HT1080 (cell line): ENCODE measurements at regions not wholly inside any gene's neighbourhood (a gene's known extent, or its start where the extent isn't known, plus 50 kb on each side); places are given as distances from the start of the nearest gene placed in this dataset.
A peak's percentile ranks its signal among the peaks of the same experiment; 100 is the strongest.

ENCODE experiments used
- DNase-seq: peaks from one replicate; pipeline ENCODE4 v3.0.0-alpha.2; 2015; ENCODE audit warnings: low read depth

DNA sequence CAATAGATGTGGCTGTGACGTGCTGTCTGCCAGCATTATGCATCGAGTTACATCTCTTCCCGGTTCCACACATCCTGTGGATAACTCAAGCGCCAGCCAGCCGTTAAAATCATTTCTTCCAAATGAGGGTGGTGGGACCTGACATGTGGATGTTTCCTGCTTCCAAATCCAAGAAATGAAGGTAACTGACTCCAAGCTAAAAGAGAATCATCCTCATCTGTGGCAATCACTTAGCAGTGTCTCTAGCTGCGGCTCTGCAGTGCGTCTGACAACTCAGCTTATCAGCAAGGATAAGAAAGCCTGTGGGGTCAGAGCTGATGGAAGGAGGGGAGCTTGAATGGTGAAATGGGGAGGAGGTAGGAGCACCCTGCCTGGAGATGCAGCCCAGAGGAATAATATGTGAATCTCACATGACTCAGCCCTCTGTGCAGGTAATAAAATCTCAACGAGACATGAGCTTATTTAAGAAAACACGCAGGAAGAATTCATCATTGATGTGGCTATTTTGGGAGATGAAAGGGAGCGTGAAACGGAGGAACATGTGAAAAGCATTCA lies 382.2 kb upstream of the TRIB2 start:
- no peak for DNase-seq

DNA sequence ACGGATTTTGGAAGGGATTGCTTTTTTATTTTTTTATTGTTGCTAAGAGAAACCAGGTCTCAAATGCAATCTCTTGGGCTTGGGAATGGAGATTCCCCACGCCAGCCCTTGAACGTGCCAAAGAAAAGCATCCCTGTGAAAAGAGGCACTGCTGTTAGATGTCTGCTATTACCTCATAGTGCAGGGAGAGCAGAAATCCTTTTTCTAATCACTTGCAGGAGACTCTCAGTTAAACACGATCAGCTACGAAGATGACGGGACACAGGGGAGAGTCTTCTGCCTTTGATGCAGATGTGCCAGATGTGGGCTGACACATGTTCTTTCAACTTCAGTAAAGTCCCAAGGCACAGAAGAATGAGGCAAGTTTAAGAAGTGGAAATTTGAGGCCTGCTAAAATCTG lies 381.6 kb upstream of the TRIB2 start:
- DNase-seq: no peak

DNA sequence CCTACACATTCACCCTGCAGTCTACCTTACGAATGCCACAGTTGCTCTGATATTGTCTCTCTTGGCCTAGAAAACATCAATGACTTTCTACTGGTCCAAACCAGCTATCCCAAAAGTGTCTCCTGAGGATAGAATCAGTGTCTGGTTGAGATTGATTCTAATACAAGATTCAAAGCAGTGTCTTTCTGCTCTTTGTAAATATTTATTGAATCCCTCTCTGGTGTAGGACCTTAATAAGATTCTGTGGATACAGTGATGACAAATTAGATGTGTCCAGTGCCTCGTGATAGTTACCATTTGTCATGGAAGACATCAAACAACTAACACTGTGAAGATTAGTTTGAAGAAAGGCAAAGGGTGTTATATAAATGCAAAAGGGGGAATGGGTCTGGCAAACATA lies 380.7 kb upstream of the TRIB2 start:
- DNase-seq: no peak

DNA sequence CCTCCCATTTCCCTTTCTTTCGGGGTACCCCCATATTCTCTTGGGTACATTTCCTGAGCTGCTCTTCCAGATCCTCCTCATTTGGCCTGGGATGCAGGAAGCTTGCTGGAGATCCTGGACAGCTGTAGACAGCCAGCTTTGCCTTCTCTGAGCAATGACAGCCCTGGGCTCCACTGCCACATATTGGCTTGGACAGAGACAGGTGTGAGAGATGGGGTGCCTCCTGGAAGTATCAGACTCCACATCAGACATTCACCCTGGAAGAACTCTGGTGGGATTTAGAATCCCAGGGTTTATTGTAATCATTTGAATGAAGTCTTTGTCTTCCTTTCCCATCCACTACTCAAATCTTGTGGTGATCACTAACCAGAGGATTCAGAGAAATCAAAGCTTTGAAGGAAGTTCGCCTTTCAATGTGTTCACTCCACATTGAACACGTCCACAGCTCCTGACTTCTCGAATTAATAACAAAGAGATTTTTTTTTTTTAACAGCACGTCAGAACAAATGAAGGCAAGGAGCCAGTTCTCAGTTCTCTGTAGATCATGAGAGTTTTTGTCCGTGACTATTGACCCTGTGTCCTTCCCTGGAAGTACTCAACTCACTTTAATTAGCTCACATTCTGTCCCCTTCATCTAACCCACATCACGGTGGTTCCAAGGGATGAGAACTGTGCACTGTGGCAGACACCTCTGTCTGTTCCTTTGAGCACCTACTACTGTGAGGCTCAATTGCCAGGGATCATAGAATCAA lies 377.6 kb upstream of the TRIB2 start:
- no peak for DNase-seq

DNA sequence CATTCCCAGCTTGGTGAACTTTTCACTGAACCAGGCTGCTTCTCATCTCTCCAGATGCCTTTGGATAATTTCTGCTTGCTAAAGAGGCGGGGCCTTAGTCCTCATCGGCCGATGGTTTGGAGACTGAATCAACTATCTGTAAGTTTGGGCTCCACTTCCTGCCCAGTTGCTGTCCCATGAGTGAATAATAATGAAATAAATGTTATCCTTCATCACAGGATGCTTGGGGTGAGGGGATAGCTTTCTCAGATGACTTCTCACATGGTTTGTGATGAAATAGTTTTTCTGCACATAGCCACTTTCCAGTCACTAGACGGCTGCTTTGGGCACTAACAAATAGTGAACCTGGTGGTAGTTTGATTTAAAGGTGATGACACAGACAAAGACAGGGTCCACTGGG lies 376.6 kb upstream of the TRIB2 start:
- DNase-seq: peak; percentile 46

DNA sequence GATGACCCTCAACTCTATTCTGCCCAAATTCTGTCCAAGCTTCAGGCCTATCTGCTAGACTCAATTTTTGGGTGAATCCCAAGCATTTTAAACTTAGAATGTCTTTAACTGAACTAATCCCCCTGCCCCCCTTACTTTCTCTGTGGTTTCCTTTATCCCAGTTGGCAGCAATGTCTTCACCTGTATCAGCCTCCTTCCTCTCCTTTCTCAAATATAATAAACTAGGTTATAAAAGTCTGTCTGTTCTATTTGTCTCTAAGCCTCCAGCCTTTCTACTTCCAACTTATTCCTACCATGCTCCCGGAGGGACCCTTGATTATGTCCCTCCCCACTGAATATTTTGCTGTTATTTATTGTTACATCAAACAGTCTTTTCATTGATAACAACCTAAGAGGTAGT lies 375.5 kb upstream of the TRIB2 start:
- no peak for DNase-seq

DNA sequence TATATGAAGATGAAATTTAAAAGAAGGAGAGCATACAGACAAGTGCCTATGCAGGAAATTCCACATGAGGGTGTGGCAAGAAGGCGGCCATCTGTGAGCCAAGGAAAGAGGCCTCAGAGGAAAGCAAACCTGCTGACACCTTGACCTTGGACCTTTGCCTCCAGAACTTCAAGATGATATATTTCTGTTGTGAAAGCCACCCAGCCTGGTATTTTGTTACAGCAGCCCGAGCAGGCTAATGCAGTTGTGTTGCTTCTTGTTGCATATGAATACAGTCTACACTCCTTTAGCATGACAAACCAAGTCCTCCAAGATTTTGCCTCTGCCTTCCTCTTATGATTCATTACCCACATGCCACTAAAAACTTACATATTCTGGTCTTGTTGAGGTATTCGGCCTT lies 374.8 kb upstream of the TRIB2 start:
- DNase-seq: peak; percentile 38

DNA sequence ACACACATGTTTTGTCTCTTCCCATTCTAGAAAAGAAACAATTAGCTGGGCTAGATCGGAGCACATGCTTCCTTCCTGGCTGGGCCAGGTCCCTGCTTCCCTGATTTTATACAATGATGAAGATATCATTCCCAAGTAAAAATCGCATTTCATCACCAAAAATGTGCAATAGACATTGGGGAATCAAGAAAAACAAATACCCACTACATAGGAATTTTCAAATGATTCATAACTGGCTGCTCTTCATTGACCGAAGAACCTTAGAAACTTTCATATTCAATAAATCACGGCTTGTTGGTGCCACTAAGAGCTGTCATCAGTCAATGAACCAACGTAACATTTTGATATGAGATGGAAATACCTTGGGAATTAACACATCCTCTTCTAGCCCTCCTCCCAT lies 373.6 kb upstream of the TRIB2 start:
- DNase-seq: no peak

DNA sequence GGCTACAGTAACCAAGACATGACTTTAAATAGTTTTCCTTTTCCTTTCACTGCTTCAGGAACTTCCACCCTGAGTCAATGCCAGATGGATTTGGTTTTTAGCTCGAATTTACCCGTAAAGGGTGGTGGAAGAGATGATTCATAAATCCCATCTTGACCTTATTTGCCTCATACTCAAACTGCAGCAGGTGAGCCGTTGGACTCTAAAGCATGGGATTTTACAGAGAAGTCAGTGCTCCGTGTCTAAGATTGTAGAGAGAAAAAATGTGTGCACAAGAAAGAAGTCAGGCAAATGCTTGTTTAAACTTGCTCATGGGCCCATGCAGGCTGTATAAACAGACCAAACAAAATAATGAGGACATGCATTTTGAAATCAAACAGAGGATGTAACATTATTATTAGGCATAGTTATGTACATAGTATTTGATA lies 369.7 kb upstream of the TRIB2 start:
- DNase-seq: peak; percentile 46

DNA sequence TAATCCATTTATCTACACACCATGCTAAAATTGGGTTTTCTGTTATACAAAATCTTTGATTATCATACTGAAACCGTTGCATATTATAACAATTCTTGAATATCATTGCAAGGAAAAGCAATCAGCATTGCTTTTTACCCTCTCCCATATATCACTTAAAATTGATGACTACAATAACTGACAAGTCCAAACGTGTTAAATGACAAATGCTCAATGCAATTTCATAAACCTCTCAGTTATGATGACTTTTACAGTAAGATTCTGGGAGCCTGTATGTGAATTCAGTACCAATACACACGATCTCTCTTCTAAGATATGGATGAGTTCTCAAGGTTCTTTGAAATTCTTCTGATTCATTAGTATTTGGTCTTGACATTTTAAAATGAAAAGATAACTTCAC lies 368.5 kb upstream of the TRIB2 start:
- DNase-seq: no peak

DNA sequence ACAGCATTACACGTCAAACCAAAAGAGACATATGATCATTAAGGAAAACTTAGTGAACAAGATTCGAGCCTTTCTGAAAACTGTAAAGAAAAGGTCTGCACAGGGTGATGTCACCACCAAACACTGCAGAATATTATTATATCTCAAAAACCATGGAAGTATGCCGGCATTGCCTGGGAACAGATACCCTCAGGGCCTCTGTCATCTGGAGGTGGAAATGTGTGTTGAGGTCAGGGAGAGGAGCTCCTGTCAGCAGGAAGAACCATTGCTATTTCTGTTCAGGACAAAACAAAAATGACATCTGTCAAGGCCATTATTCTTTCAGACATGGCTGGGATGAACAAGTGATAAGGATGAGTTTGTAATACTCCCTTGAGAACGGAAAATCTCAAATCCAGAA lies 365.9 kb upstream of the TRIB2 start:
- no peak for DNase-seq

DNA sequence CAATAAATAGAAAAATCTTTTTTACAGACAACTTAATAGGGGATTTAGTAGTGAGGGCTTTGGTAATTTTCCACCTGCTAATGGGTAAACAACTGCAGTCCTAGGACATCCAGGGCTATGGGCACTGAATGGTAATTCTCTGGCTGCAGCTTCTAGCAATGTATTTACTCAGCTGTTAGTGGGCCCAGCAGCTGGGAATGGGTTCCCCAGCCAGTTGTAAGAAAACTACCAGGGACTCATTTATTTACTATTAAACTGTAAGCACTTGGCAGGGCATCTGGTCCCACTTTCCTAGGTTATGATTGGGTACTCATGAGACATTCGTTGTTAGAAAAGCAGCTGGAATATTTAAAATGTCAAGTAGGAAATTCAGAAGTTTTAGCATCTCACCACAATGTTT lies 363.8 kb upstream of the TRIB2 start:
- DNase-seq: no peak

DNA sequence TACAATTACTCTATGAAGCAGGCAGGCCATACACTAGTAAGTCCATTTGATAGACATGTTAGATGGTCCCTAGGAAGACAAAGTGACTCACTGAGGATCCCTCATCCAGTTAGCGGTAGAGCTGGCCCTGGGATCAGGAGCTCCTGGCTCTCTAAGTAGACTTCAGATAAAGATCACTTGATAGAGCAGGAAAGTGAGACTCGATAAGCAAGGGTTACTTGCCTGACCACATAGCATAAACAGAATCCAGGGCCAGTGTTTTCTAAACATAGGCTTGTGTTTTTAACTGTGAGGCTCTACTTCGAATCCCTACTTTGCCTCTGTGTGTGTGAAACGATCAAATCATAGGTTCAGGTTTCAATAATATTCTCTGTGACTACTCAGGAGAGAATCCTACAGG lies 355.2 kb upstream of the TRIB2 start:
- DNase-seq: no peak

DNA sequence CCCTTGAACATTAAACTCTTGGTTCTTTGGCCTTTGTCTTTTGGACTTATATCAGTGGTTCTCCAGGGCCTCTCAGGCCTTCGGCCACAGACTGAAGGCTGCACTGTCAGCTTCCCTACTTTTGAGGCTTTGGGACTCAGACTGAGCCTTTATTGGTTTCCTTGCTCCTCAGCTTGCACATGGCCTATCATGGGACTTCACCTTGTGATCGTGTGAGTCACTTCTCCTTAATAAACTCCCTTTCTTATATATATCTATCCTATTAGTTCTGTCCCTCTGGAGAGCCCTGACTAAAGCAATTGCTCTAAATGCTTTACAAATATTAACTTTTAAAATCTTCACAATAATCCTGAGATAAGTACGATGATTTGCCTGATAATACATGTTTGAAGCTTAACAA lies 353.6 kb upstream of the TRIB2 start:
- DNase-seq: peak; percentile 21

DNA sequence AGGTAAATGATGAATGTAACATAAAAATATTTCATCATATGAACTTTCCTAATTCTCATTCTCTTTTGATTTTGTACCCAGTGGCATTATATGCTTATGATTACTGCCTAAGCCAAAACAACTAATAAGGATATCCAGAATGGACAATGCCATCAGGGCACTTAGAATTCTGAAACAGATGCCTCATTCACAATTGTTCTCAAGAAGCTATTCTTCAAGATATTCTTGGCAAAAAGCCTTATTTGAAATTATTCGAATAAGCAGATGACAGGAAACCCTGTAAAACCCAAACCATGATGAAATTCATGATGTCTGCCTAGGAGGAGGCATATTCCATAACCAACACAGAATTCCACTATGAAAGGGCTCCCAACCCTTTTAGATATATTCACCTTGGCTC lies 353.2 kb upstream of the TRIB2 start:
- no peak for DNase-seq

DNA sequence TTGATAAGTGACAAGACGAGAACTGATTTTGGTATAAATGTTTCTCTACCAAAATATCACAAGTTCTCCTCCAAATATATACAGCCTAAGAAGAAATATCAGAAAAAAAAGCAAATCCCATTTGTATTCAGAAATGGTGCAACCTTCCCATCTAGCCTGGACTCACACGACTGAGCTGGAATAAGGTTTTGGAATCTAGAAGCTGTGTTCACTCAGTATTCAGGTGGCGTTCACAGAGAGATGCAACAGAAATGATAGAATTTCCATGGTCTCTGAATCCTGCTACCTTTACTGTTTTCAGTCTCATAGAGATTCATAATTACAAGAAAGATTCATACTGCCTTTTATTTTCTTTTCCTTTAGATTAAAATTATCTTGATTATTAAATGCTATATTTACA lies 347.2 kb upstream of the TRIB2 start:
- DNase-seq: no peak

DNA sequence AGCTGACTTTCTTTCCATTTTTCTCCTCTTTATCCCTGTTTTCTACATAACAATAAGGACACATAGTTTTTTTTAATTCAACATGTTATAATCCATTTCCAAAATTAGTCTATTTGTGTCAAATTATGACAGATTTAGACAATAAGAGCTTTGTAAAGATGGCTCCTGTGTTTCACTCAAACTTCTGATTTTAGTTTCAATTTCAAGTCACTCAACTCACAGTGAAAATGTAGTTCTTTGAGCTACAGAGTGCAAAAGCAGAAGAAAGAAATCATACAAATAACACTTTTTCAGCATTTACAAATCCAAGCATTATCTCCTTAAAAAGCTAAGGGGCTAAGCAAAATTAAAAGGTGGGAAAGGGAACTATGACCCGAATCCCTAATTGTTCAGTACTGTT lies 340.7 kb upstream of the TRIB2 start:
- no peak for DNase-seq

DNA sequence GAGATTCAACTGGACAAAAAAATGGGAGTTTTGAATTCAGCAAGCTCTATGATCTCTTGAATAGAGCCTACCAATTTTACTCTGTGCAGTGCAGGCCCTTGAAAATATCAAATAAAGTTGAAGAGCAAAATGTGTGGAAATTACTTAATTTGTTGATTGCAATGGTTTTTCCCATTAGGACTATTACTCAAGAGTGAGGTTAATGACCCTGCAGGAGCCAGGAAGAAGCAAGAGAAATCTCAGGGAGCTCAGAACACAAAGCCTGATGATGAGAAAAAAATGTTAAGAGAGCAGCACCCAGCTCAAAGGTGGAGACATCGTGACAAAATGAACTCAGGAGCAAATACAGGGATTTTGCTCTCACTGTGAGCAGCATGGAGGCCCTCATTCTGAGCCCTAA lies 337.6 kb upstream of the TRIB2 start:
- no peak for DNase-seq

DNA sequence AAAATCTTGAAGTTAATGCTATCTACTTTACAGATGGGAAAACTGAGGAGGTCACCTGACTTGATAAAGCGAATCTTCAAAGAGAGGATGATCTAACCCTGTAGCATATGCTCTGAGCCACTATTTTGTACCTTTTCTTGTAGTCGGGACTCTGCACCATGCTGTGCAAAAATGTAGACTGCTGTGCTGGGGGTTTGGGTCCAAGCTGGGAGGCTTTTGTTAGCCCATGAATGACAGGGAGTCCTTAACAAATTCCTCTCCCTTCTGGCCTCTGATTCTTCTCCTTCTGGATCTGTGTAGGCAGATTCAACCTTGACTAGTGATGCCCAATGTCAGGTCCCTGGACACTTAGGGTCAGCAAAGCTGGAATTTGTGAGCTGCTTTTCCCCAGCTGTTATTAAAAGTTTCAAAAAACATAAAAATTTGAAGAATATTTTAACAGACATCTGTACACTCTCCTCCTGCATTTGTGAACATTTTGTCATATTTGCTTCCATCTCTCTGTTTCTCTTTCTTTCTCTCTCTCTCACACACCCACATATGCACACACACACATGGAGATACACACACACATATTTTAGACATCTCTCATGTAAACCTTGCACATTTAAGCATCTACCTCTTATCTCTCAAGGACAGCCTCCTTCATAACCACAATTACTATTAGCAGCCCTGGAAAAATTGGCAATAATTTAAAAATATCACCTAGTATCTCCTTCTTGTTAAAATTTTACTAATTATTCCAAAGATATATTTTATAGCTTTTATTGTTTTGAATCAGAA lies 335.0 kb upstream of the TRIB2 start:
- no peak for DNase-seq

DNA sequence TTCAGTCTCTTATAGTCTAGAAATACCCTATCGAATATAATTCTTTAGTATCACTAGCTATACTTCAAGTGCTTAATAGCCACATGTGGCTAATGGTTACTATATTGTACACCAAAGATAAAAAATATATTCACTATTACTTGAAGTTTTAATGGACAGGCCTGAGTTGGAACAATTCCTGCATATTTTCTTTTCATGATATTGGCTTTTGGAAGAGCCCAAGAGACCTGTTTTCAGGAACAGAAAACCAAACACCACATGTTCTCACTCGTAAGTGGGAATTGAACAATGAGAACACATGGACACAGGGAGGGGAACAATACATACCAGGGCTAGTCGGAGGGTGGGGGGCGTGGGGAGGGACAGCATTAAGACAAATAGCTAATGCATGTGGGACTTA lies 334.4 kb upstream of the TRIB2 start:
- DNase-seq: no peak

DNA sequence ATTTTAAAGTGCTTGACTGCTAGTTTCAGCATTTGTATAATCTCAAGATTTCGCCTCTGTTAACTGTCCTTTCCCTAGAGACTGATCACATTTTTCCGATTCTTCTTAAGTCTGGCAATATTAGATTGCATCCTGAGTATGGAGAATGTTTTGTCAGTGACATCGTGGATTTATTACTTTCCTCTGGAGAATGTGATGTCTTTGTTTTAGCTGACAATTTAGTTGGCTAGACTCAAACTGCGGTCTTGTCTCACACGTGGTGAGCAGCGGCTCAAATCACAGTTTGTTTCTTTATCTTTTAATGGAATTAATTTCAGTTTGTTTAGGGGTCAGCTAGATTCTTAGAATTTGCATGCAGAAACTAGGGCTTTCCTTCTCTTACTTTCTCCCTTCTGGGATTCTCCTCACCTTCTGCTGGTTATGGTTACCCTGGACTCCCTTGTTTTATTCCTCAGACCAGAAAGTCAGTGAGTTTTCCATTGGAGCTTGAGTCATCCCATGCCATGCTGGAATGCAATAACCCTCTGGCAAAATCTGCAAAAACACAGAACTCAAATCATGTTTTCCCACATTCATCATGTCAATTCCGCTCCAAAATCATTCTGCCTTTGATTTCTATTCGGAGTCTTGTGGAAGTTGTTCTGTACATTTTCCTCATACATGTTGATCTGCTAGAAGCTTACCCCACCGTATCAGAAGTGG lies 327.2 kb upstream of the TRIB2 start:
- no peak for DNase-seq

DNA sequence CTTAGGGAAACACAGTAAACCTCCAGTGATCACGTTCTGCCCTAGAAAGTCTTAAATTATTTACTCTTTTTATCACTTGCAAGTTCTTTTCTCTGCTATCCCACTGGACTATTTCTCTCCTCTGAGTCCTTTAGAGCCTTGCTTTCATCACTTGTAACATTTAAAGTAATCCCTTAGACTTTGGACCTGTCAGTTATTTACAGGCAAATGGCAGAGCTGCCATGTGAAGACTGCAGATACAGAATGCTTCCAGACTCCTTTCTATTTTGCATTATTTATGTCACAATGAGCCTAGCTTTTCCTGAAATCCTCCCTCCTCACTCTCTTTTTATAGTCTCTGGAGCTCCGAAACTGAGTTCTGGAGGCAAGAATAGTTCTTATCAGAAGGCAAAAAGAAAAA lies 325.6 kb upstream of the TRIB2 start:
- no peak for DNase-seq
